ENCODE measurements at regions not wholly inside any gene's neighbourhood (a gene's known extent, or its start where the extent isn't known, plus 50 kb on each side); places are given as distances from the start of the nearest gene placed in this dataset.

DNA sequence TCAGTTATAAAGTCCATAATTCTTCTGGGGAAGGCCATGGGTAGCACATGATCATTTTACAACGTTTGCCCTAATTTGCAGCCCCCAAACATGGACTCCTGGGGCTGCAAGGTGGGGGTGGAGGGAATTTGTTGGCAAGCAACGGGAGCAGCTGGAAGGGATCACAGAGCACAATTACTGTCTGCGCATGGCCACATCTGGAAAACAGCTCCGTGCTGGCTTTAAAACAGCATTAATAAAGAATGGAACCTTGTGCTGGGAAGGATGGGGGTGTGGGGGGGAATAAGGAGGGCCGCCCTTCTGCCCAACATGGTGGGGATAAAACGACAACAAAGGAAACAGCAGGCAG lies 60.9 kb upstream of the SLC14A2 start:
- Histone ChIP-seq H3K9me2 (ENCODE audit: insufficient read depth) (peaks cover 5% of the 10 kb centered on the region; the same call in 1 of the 2 replicates), H3K36me3 (ENCODE audit: insufficient read depth) (no peaks in the 10 kb centered on the region), H2AFZ (no peak overlapping the region), H3K27me3 (ENCODE audit: insufficient read depth) (no peaks in the 10 kb centered on the region), H3K79me2 (replicated peaks; ENCODE audit: insufficient read depth) (no peaks in the 10 kb centered on the region), H3K4me2 (no peak overlapping the region), H3K27ac (ENCODE audit: low read depth) (no peak overlapping the region), H3F3A (replicated peaks; ENCODE audit: low read depth) (no peaks in the 10 kb centered on the region), H3K4me3 (no peak overlapping the region), H4K20me1 (replicated peaks; ENCODE audit: insufficient read depth) (no peaks in the 10 kb centered on the region), H3K4me1 (ENCODE audit: insufficient read depth) (no peaks in the 10 kb centered on the region)
- H3K9me3 Mint-ChIP-seq, result no peaks in the 10 kb centered on the region
- TF ChIP-seq, protein P1, sequence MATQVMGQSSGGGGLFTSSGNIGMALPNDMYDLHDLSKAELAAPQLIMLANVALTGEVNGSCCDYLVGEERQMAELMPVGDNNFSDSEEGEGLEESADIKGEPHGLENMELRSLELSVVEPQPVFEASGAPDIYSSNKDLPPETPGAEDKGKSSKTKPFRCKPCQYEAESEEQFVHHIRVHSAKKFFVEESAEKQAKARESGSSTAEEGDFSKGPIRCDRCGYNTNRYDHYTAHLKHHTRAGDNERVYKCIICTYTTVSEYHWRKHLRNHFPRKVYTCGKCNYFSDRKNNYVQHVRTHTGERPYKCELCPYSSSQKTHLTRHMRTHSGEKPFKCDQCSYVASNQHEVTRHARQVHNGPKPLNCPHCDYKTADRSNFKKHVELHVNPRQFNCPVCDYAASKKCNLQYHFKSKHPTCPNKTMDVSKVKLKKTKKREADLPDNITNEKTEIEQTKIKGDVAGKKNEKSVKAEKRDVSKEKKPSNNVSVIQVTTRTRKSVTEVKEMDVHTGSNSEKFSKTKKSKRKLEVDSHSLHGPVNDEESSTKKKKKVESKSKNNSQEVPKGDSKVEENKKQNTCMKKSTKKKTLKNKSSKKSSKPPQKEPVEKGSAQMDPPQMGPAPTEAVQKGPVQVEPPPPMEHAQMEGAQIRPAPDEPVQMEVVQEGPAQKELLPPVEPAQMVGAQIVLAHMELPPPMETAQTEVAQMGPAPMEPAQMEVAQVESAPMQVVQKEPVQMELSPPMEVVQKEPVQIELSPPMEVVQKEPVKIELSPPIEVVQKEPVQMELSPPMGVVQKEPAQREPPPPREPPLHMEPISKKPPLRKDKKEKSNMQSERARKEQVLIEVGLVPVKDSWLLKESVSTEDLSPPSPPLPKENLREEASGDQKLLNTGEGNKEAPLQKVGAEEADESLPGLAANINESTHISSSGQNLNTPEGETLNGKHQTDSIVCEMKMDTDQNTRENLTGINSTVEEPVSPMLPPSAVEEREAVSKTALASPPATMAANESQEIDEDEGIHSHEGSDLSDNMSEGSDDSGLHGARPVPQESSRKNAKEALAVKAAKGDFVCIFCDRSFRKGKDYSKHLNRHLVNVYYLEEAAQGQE (IDR thresholded peaks at IDR 0.05; ENCODE audit: unreplicated experiment), result no peak
- TF ChIP-seq EZH2 (IDR thresholded peaks at IDR 0.05; ENCODE audit: low read depth, unreplicated experiment), result no peak
- TF ChIP-seq NANOG (IDR thresholded peaks at IDR 0.05; ENCODE audit: borderline replicate concordance), result no peak
- no peak for TF ChIP-seq STAT1 (IDR thresholded peaks at IDR 0.05; ENCODE audit: unreplicated experiment)
- TF ChIP-seq, protein P2, sequence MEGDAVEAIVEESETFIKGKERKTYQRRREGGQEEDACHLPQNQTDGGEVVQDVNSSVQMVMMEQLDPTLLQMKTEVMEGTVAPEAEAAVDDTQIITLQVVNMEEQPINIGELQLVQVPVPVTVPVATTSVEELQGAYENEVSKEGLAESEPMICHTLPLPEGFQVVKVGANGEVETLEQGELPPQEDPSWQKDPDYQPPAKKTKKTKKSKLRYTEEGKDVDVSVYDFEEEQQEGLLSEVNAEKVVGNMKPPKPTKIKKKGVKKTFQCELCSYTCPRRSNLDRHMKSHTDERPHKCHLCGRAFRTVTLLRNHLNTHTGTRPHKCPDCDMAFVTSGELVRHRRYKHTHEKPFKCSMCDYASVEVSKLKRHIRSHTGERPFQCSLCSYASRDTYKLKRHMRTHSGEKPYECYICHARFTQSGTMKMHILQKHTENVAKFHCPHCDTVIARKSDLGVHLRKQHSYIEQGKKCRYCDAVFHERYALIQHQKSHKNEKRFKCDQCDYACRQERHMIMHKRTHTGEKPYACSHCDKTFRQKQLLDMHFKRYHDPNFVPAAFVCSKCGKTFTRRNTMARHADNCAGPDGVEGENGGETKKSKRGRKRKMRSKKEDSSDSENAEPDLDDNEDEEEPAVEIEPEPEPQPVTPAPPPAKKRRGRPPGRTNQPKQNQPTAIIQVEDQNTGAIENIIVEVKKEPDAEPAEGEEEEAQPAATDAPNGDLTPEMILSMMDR (conservative IDR thresholded peaks at IDR 0.05; ENCODE audit: low read depth in 2 of 2), result no peak
- TF ChIP-seq, protein P3, sequence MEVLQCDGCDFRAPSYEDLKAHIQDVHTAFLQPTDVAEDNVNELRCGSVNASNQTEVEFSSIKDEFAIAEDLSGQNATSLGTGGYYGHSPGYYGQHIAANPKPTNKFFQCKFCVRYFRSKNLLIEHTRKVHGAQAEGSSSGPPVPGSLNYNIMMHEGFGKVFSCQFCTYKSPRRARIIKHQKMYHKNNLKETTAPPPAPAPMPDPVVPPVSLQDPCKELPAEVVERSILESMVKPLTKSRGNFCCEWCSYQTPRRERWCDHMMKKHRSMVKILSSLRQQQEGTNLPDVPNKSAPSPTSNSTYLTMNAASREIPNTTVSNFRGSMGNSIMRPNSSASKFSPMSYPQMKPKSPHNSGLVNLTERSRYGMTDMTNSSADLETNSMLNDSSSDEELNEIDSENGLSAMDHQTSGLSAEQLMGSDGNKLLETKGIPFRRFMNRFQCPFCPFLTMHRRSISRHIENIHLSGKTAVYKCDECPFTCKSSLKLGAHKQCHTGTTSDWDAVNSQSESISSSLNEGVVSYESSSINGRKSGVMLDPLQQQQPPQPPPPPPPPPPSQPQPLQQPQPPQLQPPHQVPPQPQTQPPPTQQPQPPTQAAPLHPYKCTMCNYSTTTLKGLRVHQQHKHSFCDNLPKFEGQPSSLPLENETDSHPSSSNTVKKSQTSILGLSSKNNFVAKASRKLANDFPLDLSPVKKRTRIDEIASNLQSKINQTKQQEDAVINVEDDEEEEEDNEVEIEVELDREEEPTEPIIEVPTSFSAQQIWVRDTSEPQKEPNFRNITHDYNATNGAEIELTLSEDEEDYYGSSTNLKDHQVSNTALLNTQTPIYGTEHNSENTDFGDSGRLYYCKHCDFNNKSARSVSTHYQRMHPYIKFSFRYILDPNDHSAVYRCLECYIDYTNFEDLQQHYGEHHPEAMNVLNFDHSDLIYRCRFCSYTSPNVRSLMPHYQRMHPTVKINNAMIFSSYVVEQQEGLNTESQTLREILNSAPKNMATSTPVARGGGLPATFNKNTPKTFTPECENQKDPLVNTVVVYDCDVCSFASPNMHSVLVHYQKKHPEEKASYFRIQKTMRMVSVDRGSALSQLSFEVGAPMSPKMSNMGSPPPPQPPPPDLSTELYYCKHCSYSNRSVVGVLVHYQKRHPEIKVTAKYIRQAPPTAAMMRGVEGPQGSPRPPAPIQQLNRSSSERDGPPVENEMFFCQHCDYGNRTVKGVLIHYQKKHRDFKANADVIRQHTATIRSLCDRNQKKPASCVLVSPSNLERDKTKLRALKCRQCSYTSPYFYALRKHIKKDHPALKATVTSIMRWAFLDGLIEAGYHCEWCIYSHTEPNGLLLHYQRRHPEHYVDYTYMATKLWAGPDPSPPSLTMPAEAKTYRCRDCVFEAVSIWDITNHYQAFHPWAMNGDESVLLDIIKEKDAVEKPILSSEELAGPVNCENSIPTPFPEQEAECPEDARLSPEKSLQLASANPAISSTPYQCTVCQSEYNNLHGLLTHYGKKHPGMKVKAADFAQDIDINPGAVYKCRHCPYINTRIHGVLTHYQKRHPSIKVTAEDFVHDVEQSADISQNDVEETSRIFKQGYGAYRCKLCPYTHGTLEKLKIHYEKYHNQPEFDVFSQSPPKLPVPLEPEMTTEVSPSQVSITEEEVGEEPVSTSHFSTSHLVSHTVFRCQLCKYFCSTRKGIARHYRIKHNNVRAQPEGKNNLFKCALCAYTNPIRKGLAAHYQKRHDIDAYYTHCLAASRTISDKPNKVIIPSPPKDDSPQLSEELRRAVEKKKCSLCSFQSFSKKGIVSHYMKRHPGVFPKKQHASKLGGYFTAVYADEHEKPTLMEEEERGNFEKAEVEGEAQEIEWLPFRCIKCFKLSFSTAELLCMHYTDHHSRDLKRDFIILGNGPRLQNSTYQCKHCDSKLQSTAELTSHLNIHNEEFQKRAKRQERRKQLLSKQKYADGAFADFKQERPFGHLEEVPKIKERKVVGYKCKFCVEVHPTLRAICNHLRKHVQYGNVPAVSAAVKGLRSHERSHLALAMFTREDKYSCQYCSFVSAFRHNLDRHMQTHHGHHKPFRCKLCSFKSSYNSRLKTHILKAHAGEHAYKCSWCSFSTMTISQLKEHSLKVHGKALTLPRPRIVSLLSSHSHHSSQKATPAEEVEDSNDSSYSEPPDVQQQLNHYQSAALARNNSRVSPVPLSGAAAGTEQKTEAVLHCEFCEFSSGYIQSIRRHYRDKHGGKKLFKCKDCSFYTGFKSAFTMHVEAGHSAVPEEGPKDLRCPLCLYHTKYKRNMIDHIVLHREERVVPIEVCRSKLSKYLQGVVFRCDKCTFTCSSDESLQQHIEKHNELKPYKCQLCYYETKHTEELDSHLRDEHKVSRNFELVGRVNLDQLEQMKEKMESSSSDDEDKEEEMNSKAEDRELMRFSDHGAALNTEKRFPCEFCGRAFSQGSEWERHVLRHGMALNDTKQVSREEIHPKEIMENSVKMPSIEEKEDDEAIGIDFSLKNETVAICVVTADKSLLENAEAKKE (CRISPR knock-in tag; IDR thresholded peaks at IDR 0.05), result no peak
- TF ChIP-seq CREB1 (CRISPR knock-in tag; IDR thresholded peaks at IDR 0.05; ENCODE audit: low read depth), result no peak
- TF ChIP-seq EZH2phosphoT487 (IDR thresholded peaks at IDR 0.05; ENCODE audit: unreplicated experiment), result no peak
- no peak for TF ChIP-seq JUNB (IDR thresholded peaks at IDR 0.05; ENCODE audit: unreplicated experiment)
- no peak overlapping the region for H3K4me3 Mint-ChIP-seq
- ATAC-seq, result no peak
- no peak for DNase-seq (ENCODE audit: low spot score)
- H3K27ac Mint-ChIP-seq, result no peak overlapping the region
- H3K27me3 Mint-ChIP-seq (ENCODE audit: insufficient read depth, low read depth, poor library complexity), result peaks cover 3% of the 10 kb centered on the region
- no peaks in the 10 kb centered on the region for H3K4me1 Mint-ChIP-seq
- H3K36me3 Mint-ChIP-seq (ENCODE audit: low read depth), result no peaks in the 10 kb centered on the region
